Panc1 (cell line): ENCODE measurements at regions not wholly inside any gene's neighbourhood (a gene's known extent, or its start where the extent isn't known, plus 50 kb on each side); places are given as distances from the start of the nearest gene placed in this dataset.

Experiments
- ATAC-seq: fragments of 200-7000 bp; cut with Tn5 transposase; 2 replicates; pipeline ENCODE4 v1.9.1; 2020; ENCODE audit warnings: mild to moderate bottlenecking, moderate library complexity
- BruUV-seq: library from RNA; stranded (reverse); fragments of 400-500 nt; replicated peaks from 2 replicates; lab custom pipeline; 2021; lab: Mats Ljungman, UMichigan
- CTCF ChIA-PET: fragments of 300-600 bp; sonication (Branson Sonifier 250); formaldehyde crosslinking; loops from one replicate; lab custom pipeline; 2022; ENCODE audit warnings: antibody characterized with exemption; lab: Charles Lee
- POLR2A ChIA-PET: fragments of 300-600 bp; sonication (Branson Sonifier 250); formaldehyde crosslinking; loops from one replicate; lab custom pipeline; 2022; ENCODE audit warnings: antibody characterized with exemption; lab: Charles Lee
- DNase-seq: peaks from one replicate; pipeline ENCODE4 v3.0.0-alpha.2; 2010; ENCODE audit warnings: low read depth, low spot score
- H3K27ac ChIP-seq: 2 replicates; pipeline ENCODE4 v1.5.1; 2011; ENCODE audit warnings: mild to moderate bottlenecking, low read length, inconsistent platforms
- H3K27me3 ChIP-seq: fragments of 200-500 bp; sonication (Bioruptor generic); 2 replicates; pipeline ENCODE4 v1.6.0; 2014; ENCODE audit warnings: low read length, inconsistent platforms; ENCODE audit not compliant: control insufficient read depth, insufficient read depth
- H3K36me3 ChIP-seq: fragments of 200-500 bp; sonication (Bioruptor generic); 2 replicates; pipeline ENCODE4 v1.5.1; 2014; ENCODE audit warnings: inconsistent platforms, mild to moderate bottlenecking, low read length, moderate library complexity; ENCODE audit not compliant: control insufficient read depth, insufficient read depth
- H3K4me1 ChIP-seq: 2 replicates; pipeline ENCODE4 v1.5.1; 2011; ENCODE audit warnings: inconsistent platforms, mild to moderate bottlenecking, low read length, moderate library complexity; ENCODE audit not compliant: control insufficient read depth, insufficient read depth
- H3K4me3 ChIP-seq, 2 experiments: 2 replicates each; pipeline ENCODE4 v1.5.1; 2011 to 2012; ENCODE audit warnings: low read depth in 2 of 2, low read length in 2 of 2, mild to moderate bottlenecking in 2 of 2, inconsistent platforms in 1 of 2, moderate library complexity in 1 of 2
- H3K9me3 ChIP-seq: fragments of 200-500 bp; sonication (Bioruptor generic); 2 replicates; pipeline ENCODE4 v1.5.1; 2014; ENCODE audit warnings: low read depth, mild to moderate bottlenecking, inconsistent platforms, low read length, moderate library complexity; ENCODE audit not compliant: control insufficient read depth, insufficient read depth
- POLR2AphosphoS5 ChIP-seq: IDR thresholded peaks from 2 replicates; pipeline ENCODE4 v1.6.1; 2012; ENCODE audit warnings: mild to moderate bottlenecking, low read depth, low read length, moderate library complexity
- SIN3A ChIP-seq: IDR thresholded peaks from 2 replicates; pipeline ENCODE4 v1.6.1; 2012; ENCODE audit warnings: low read depth, mild to moderate bottlenecking, low read length, moderate library complexity, borderline replicate concordance; ENCODE audit not compliant: insufficient read depth
- TCF7L2 ChIP-seq: IDR thresholded peaks from 2 replicates; pipeline ENCODE4 v1.6.1; 2011; ENCODE audit warnings: mild to moderate bottlenecking, low read depth, low read length, inconsistent platforms
- in situ Hi-C: cut with HindIII; loops from 2 replicates; pipeline ENCODE4 v1.10.0; 2016; ENCODE audit warnings: low sequenced_read_pairs, low pct_unique_long_range_greater_than_20kb
- intact Hi-C: fragments of 100-400 bp; cut with micrococcal nuclease; formaldehyde crosslinking; loops from one replicate; pipeline ENCODE4 v1.10.0; 2022; ENCODE audit not compliant: unreplicated experiment
- TF ChIP-seq, protein P1 (sequence below): fragments of 450-650 bp; IDR thresholded peaks from 2 replicates; pipeline ENCODE4 v1.5.1; 2017; ENCODE audit warnings: mild to moderate bottlenecking
- TF ChIP-seq, protein P2 (sequence below), 2 experiments: IDR thresholded peaks; 2 replicates each; pipeline ENCODE4 v1.6.1; 2011 to 2012; ENCODE audit warnings: low read depth in 2 of 2, control low read depth in 1 of 2, low read length in 1 of 2, mild to moderate bottlenecking in 1 of 2, moderate library complexity in 1 of 2; ENCODE audit not compliant: insufficient read depth in 1 of 2

DNA sequence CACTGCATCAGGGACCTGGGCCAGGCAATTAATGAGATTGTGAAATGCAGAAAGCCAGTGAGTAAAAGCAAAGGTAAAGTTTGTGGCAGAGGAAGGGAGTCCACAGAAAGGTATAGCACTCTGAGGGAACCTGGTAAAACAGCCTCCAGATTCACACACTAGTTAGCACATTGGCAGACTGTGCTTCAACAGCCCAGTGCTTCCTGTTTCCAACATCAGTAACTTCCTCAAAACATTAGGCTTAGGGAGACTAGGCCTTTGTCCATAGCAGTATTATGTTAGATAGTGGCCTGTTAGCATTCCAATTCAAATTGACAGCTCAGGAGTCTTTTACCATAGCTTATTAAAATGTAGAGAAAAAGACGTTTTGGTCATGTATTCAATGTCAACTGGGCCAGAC lies 582.6 kb upstream of the ACTRT1 start:
- BruUV-seq: no TSS peak
- no peaks in the 10 kb centered on the region for H3K9me3 ChIP-seq
- ATAC-seq (no peak), DNase-seq (no peak)
- no peaks in the 10 kb centered on the region for H3K27me3 ChIP-seq
- POLR2A ChIA-PET: no interaction called here
- CTCF ChIA-PET: no interaction called here
- no peak for TF ChIP-seq SIN3A
- TF ChIP-seq, protein P1, sequence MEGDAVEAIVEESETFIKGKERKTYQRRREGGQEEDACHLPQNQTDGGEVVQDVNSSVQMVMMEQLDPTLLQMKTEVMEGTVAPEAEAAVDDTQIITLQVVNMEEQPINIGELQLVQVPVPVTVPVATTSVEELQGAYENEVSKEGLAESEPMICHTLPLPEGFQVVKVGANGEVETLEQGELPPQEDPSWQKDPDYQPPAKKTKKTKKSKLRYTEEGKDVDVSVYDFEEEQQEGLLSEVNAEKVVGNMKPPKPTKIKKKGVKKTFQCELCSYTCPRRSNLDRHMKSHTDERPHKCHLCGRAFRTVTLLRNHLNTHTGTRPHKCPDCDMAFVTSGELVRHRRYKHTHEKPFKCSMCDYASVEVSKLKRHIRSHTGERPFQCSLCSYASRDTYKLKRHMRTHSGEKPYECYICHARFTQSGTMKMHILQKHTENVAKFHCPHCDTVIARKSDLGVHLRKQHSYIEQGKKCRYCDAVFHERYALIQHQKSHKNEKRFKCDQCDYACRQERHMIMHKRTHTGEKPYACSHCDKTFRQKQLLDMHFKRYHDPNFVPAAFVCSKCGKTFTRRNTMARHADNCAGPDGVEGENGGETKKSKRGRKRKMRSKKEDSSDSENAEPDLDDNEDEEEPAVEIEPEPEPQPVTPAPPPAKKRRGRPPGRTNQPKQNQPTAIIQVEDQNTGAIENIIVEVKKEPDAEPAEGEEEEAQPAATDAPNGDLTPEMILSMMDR: no peak
- TF ChIP-seq, protein P2, sequence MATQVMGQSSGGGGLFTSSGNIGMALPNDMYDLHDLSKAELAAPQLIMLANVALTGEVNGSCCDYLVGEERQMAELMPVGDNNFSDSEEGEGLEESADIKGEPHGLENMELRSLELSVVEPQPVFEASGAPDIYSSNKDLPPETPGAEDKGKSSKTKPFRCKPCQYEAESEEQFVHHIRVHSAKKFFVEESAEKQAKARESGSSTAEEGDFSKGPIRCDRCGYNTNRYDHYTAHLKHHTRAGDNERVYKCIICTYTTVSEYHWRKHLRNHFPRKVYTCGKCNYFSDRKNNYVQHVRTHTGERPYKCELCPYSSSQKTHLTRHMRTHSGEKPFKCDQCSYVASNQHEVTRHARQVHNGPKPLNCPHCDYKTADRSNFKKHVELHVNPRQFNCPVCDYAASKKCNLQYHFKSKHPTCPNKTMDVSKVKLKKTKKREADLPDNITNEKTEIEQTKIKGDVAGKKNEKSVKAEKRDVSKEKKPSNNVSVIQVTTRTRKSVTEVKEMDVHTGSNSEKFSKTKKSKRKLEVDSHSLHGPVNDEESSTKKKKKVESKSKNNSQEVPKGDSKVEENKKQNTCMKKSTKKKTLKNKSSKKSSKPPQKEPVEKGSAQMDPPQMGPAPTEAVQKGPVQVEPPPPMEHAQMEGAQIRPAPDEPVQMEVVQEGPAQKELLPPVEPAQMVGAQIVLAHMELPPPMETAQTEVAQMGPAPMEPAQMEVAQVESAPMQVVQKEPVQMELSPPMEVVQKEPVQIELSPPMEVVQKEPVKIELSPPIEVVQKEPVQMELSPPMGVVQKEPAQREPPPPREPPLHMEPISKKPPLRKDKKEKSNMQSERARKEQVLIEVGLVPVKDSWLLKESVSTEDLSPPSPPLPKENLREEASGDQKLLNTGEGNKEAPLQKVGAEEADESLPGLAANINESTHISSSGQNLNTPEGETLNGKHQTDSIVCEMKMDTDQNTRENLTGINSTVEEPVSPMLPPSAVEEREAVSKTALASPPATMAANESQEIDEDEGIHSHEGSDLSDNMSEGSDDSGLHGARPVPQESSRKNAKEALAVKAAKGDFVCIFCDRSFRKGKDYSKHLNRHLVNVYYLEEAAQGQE (IDR thresholded peaks at IDR 0.05; ENCODE audit: insufficient read depth in 1 of 2, low read depth in 2 of 2, low read length in 1 of 2): no peak
- no peak for TF ChIP-seq POLR2AphosphoS5
- in situ Hi-C loops: no loop called here
- H3K4me1 ChIP-seq: no peaks in the 10 kb centered on the region
- intact Hi-C loops: no loop called here
- no peaks in the 10 kb centered on the region for H3K36me3 ChIP-seq
- H3K27ac ChIP-seq: no peak overlapping the region
- no peak overlapping the region for H3K4me3 ChIP-seq

DNA sequence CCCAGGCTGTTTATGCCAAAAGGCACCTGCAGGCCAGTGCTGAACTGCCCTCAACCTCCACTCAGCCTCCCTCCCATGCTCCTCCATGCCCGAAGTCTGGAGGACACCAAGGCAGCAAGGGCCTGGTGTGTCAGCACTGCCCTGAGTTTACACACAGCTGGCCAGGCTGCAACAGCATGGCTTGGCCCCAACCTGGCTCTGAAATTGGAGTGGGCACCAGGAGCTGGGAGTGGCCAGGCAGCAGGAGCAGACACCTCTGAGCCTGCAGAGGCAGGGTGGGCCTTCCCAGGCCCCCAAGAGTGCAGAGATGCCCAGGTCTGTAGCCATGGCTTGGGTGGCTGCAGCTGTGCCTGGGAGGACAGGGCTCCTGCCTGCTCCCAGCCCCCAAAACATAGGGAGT lies 571.2 kb upstream of the ACTRT1 start:
- H3K4me1 ChIP-seq: no peaks in the 10 kb centered on the region
- TF ChIP-seq TCF7L2 (no peak), SIN3A (no peak), POLR2AphosphoS5 (no peak)
- TF ChIP-seq, protein P1: no peak
- TF ChIP-seq, protein P2 (IDR thresholded peaks at IDR 0.05; ENCODE audit: insufficient read depth in 1 of 2, low read depth in 2 of 2, low read length in 1 of 2): no peak
- POLR2A ChIA-PET: no interaction called here
- intact Hi-C loops: no loop called here
- CTCF ChIA-PET: no interaction called here
- H3K27ac ChIP-seq: no peak overlapping the region
- no peaks in the 10 kb centered on the region for H3K27me3 ChIP-seq
- no peaks in the 10 kb centered on the region for H3K36me3 ChIP-seq
- ATAC-seq (no peak), DNase-seq (no peak)
- no TSS peak for BruUV-seq
- H3K4me3 ChIP-seq: no peak overlapping the region
- no peaks in the 10 kb centered on the region for H3K9me3 ChIP-seq
- in situ Hi-C loops: no loop called here
